Left cardiac atrium (tissue), 4 donors: ENCODE measurements at regions not wholly inside any gene's neighbourhood (a gene's known extent, or its start where the extent isn't known, plus 50 kb on each side); places are given as distances from the start of the nearest gene placed in this dataset.
"Not testable (repeated sequence)": the region's sequence is repeated elsewhere in the genome, so short reads cannot be mapped to it uniquely, and the experiment has no call there.

ENCODE experiments used
- ATAC-seq, 2 donors: fragments of 200-7000 bp; cut with Tn5 transposase; one replicate each; pipeline ENCODE4 v1.9.1; 2020; ENCODE audit warnings: mild to moderate bottlenecking in 2 of 2, moderate library complexity in 2 of 2
- DNase-seq: peaks from one replicate; pipeline ENCODE4 v3.0.0-alpha.2; 2020
- intact Hi-C, 2 donors: fragments of 100-400 bp; cut with DNase I; formaldehyde crosslinking; loops; one replicate each; pipeline versions ENCODE4 v1.14.1 to v1.15.1; 2022 to 2023
- donor health status: DM: no; HTN: yes; CAD: no.
- donor health status: DM: no; HTN: yes; CAD: no; lungs with severe emphysema.
- donor health status: DM: yes; HTN: yes; CAD: no.
- donor health status: Dilated cardiomyopathy.

DNA sequence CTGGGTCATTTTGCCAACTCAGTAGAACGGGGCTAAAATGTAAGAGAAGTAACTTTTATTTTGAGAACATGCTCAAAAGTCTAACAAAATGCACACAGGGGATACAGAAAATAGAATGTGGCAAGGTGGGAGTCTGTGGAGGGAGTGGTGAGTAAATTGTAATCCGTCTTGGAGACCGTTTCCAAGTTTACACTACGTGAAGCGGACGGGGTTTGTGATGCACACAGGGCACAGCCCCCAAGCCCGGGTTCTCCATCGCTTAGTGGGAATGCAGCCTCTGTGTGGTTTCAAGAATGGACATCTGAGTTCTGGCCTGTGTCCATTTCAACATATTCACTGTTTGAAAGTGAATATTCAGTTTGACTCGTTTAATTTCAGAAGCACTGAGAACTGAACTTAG, 65.0 kb upstream of the TMEM18 start:
- ATAC-seq (no peak), DNase-seq (no peak)
- intact Hi-C loops, result no loop called here

DNA sequence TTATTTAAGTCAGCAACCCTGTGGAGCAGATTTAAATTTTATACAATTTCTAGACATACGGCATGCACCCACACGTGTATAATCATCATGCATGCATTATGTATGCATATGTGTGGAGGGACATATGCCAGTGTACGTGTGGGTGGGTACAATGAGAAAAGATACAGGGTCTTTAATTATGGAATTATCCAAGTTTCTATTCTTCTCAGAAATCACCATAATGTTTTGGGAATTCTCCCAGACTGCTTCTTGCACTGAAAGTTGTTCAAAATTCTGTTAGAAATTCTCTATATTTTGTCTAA, 63.9 kb upstream of the TMEM18 start:
- intact Hi-C loops, result no loop called here
- no peak for ATAC-seq
- DNase-seq, result no peak

DNA sequence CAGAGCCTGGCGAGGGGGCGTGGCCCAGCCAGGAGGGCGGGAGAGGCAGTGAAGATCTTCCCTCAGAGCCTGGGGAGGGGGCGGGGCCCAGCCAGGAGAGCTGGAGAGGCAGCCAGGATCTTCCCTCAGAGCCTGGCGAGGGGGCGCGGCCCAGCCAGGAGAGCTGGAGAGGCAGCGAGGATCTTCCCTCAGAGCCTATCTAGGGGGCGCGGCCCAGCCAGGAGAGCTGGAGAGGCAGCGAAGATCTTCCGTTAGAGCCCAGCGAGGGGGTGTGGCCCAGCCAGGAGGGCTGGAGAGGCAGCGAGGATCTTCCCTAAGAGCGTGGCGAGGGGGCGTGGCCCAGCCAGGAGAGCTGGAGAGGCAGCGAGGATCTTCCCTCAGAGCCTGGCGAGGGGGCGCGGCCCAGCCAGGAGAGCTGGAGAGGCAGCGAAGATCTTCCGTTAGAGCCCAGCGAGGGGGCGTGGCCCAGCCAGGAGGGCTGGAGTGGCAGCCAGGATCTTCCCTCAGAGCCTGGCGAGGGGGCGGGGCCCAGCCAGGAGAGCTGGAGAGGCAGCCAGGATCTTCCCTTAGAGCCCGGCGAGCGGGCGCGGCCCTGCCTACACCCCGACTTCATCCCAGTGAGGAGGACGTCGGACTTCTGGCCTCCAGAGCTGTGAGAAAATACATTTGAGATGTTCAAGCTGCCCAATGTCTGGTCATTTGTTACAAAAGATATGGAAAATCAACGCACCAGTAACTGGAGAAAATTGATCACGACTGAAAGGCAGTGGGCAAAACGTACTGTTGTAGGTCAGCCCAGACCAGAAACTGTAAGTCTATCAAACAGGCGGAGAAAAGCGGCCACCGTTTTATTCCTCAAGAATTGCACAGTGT, 63.4 kb upstream of the TMEM18 start:
- ATAC-seq (peak; percentile 68 to 89), DNase-seq (peak; percentile 88)
- intact Hi-C loops, result not testable (repeated sequence)

DNA sequence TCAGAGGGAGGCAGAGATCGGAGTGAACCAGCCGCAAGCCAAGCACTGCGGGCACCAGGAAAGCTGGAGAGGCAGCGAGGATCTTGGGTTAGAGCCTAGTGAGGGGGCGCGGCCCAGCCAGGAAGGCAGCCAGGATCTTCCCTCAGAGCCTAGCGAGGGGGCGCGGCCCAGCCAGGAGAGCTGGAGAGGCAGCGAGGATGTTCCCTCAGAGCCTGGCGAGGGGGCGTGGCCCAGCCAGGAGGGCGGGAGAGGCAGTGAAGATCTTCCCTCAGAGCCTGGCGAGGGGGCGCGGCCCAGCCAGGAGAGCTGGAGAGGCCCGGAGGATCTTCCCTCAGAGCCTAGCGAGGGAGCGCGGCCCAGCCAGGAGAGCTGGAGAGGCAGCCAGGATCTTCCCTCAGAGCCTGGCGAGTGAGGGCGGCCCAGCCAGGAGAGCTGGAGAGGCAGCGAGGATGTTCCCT, 62.7 kb upstream of the TMEM18 start:
- DNase-seq (peak; percentile 53), ATAC-seq (peak; percentile 56 to 81)
- intact Hi-C loops, result not testable (repeated sequence)

DNA sequence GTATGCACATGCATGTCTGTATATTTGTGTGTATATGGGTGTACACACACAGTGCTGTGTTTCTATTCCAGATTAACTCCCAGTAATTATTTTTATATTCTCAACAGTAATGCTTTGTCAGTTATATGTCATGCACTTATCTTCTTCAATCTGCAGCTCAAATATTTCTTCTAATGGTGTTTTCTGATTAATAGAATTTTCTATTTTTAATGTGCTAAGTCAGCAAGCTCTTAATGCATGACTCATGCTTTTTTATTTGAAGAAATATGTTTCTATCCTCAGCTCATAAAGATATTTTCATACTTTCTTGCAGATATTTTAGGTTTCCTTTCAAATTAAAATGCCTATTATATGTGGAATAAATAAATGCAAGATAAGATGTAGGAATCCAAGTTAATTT, 59.7 kb upstream of the TMEM18 start:
- no peak for DNase-seq
- no peak for ATAC-seq
- intact Hi-C loops, result no loop called here

DNA sequence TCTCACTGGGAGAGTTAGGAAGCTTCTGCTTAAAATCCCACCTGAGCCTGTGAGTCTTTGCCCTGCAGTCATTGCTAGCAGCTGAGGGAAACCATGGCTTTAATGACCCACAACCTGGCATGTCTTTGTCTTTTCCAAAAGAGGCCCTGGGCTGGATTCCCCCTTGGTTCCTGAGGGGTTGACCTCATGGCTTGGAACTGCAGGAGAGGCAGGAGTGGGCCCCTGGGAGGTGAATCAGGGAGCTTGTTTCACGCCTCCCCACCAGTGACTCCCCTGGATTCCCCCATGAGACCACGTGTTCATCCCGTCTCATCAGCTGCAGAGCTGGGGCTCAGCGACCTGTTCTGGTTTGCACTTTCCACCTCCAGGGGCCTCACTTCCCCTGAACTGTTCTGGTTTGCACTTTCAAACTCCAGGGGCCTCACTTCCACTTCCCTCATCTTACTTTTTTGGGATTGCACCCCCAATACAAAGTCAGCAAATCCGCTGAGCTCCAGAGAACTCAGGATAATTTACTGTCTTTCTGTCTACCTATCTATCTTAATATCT, 58.5 kb upstream of the TMEM18 start:
- DNase-seq (no peak), ATAC-seq (no peak)
- intact Hi-C loops, result no loop called here

DNA sequence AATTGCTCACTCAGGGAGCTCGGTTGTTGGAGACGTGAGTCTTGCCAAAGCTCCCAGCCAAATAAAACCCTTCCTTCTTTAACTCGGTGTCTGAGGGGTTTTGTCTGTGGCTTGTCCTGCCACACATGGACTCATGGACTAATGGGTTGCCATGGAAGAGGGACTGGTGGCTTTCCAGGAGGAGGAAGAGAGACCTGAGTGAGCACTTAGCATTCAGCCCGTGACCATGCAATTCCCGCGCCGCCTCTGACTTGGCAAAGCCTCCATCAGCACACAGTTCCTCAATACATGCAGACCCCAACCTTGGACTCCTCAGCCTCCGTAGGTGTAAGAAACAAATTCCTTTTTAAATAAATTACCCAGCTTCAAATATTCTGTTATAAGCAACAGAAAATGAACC, 57.3 kb upstream of the TMEM18 start:
- ATAC-seq (no peak), DNase-seq (no peak)
- intact Hi-C loops, result no loop called here

DNA sequence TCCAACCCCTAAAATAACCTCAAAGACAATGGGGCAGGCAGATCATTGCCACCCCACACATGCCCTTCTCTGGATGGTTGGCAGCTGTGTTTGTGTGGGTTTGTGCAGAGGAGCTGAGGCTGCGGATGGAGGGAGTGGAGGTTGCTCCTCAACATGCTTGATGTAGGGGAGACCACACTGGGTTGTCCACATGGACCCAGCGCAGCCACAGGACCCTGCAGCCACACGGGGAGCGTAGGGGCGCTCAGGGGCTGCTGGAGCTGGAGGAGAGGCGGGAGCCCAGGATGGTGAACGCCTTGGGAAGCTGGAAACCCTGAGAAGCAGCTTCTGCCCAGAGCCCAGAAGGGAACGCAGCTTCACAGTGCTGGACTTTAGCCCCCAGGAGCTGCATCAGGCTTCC, 56.3 kb upstream of the TMEM18 start:
- intact Hi-C loops, result no loop called here
- no peak for DNase-seq
- ATAC-seq, result no peak

DNA sequence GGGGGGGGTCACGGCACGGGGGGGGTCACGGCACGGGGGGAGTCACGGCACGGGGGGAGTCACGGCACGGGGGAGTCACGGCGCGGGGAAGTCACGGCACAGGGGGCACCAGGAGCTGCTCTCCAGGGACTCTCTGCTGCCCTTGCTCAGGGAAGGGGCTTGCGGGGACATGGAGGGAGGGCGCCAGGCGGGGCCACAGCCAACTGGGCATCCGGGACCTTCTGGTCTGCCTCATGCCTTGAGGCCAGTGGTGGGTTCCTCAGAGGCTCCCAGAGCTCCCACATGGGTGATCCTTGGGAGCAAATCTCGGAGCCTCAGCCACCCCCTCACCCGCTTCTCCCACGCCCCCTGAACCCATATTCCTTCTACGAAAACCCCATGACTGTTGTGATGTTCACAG, 55.8 kb upstream of the TMEM18 start:
- ATAC-seq, result no peak

DNA sequence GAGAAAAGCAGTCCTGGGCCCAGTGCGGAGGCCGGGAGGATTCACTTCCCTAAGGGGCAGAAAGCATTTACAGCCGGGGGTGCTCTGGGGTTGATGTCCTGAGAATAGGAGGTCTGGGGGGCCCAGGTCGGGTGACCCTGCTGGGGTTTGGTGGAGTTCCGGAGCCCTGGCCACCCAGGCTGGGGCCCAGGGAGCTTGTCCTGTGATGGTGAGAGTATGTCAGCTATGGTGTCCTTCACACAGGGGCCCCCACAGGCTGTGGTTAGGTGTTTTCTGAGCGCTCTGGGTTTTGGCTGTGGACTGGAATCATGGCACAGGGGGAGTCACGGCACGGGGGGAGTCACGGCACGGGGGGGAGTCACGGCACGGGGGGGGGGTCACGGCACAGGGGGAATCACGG, 54.5 kb upstream of the TMEM18 start:
- no peak for ATAC-seq
- DNase-seq, result no peak
- intact Hi-C loops, result no loop called here

More for the DNA sequence above, 55.8 kb upstream of the TMEM18 start:
- no peak for DNase-seq
- intact Hi-C loops, result no loop called here

DNA sequence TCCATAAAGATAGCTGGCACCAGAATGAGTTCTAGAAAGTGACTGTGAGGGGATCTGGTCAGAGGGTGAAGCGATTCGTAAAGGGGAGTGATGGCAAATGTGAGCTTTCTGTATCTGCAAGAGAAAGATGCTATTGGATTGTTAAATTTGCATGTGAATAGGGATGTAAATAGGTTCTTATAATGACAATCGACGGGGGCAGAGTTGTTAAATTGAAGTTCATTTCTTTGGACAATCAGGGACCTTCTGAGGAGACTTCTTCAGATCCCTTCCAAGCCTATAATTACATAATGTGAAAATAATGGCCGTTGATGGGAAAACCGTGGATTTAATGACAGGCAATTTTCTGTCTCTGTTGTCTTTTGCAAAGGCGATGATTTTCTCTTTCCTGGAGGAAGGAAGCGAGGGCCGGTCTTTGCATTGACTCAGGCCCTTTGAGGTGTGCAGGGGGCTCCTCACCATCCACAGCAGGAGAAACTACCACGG, 52.2 kb upstream of the TMEM18 start:
- ATAC-seq, result no peak
- DNase-seq, result no peak
- intact Hi-C loops, result no loop called here

DNA sequence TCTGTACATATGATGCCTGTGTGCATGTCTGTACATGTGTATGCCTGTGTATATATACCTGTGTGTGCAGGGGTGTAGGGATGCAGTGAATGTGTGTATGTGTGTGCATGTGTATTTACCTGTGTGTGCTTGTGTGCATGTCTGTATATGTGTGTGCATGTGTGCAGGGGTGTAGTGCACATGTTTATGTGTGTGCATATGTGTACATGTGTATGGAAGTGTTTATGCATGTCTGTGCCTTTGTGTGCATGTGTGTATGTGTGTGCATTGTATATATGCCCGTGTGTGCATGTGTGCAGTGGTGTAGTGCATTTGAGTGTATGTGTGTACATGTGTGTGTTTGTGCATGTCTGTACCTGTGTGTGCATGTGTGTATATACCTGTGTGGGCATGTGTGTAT, 51.0 kb upstream of the TMEM18 start:
- ATAC-seq, result no peak
- no peak for DNase-seq
- intact Hi-C loops, result no loop called here

DNA sequence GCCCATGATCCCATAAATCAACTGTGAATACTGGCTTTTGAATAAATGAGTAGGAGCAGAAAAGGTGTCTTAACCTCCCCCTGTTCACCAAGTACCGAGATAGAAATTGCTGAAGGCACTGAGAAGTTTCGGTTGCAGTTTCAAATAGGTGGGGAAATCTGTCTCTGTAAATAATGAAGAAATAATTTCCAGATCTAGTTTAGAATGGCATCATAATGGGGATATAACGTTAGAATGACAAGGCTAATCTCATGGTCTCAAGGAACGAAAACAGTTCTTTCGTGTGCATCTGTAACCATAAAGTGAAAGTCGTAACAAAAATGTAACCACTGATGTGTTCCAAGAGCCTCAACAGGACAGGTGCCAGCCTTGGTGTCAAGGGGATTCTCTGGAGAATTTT, 49.9 kb upstream of the TMEM18 start:
- intact Hi-C loops, result no loop called here
- no peak for ATAC-seq
- DNase-seq, result no peak
